HG02610 (cell line): ENCODE measurements at regions not wholly inside any gene's neighbourhood (a gene's known extent, or its start where the extent isn't known, plus 50 kb on each side); places are given as distances from the start of the nearest gene placed in this dataset.

Source experiments
- ATAC-seq: cut with Tn5 transposase; IDR thresholded peaks from one replicate; pipeline ENCODE4 v1.9.1; 2021; ENCODE audit warnings: mild to moderate bottlenecking, moderate library complexity; ENCODE audit not compliant: unreplicated experiment

DNA sequence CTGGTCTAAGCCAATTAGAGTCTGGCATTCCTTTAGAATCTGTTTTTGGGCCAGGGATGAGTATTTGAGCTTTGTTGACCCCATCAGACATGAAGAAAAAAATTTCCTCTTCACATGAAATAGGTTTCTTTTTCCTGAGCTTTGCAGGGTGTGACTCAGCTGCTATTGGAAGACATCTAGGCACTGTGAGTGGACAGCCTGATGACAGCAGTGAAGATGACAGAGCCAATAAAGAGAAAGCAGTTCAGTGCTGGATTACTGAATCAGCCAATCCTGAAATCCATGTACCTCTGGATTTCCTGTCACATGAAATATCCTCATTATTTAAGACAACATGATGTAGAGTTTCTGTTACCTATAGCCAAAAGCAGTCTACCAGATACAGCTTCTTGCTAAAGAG, 51.3 kb upstream of the GRIA1 start:
- ATAC-seq: no peak
